Left lung (tissue), 4 donors: ENCODE measurements at regions not wholly inside any gene's neighbourhood (a gene's known extent, or its start where the extent isn't known, plus 50 kb on each side); places are given as distances from the start of the nearest gene placed in this dataset.

Experiments
- ATAC-seq: fragments of 200-7000 bp; cut with Tn5 transposase; one replicate; pipeline ENCODE4 v1.9.1; 2020; ENCODE audit warnings: moderate library complexity
- DNase-seq, 4 donors: peaks; one replicate each; pipeline ENCODE4 v3.0.0-alpha.2; 2013 to 2020
- H3K27ac ChIP-seq, 2 donors: fragments of 200-600 bp; sonication (generic) in 1 of 2; one replicate each; pipeline versions ENCODE4 v1.5.0 to v1.8.0; 2020 to 2021
- H3K27me3 ChIP-seq, 2 donors: fragments of 200-600 bp; sonication (generic) in 1 of 2; one replicate each; pipeline versions ENCODE4 v1.5.0 to v1.8.0; 2020 to 2021
- H3K36me3 ChIP-seq, 2 donors: fragments of 200-600 bp; sonication (generic) in 1 of 2; one replicate each; pipeline versions ENCODE4 v1.5.0 to v1.8.0; 2020 to 2021
- H3K4me1 ChIP-seq, 2 donors: fragments of 200-600 bp; one replicate each; pipeline ENCODE4 v1.8.0; 2021
- H3K4me3 ChIP-seq, 2 donors: fragments of 200-600 bp; sonication (generic) in 1 of 2; one replicate each; pipeline versions ENCODE4 v1.5.0 to v1.8.0; 2020 to 2021; ENCODE audit warnings: mild to moderate bottlenecking in 1 of 2
- H3K9me3 ChIP-seq, 2 donors: fragments of 200-600 bp; sonication (generic) in 1 of 2; one replicate each; pipeline versions ENCODE4 v1.5.0 to v1.8.0; 2020 to 2021
- CTCF ChIP-seq, 2 donors: fragments of 200-600 bp; sonication (generic) in 1 of 2; IDR thresholded peaks; one replicate each; pipeline versions ENCODE4 v1.5.0 to v1.8.0; 2021; ENCODE audit warnings: antibody characterized with exemption in 2 of 2
- intact Hi-C, 2 donors: fragments of 100-400 bp; cut with DNase I; formaldehyde crosslinking; loops; one replicate each; pipeline versions ENCODE4 v1.11.2 to v1.14.2; 2022
- donor health status: DM: no; HTN: yes; CAD: no.
- donor health status: DM: no; HTN: no; CAD: no.

- intact Hi-C loops, result no loop called here
- peaks cover 0 to 3% of the 10 kb centered on the region in 2 donors for H3K9me3 ChIP-seq
- ATAC-seq, result no peak
Measured at GRCh38 chr1:81032374-81032773, 768.4 kb upstream of the ADGRL2 start.

GRCh38 chr1:81030441-81030840 is 770.3 kb upstream of the ADGRL2 start:
- TF ChIP-seq CTCF (IDR thresholded peaks at IDR 0.05), result no peak
- H3K4me1 ChIP-seq, result no peaks in the 10 kb centered on the region
- no peak overlapping the region for H3K4me3 ChIP-seq
- intact Hi-C loops, result no loop called here
- no peaks in the 10 kb centered on the region for H3K36me3 ChIP-seq
- no peak overlapping the region for H3K27ac ChIP-seq
- DNase-seq, result no peak
- ATAC-seq, result no peak
- no peaks in the 10 kb centered on the region for H3K27me3 ChIP-seq
- H3K9me3 ChIP-seq, result peaks cover 0 to 3% of the 10 kb centered on the region in 2 donors

More at GRCh38 chr1:81032374-81032773, 768.4 kb upstream of the ADGRL2 start:
- Histone ChIP-seq H3K36me3 (no peaks in the 10 kb centered on the region), H3K4me1 (no peaks in the 10 kb centered on the region), H3K27me3 (no peaks in the 10 kb centered on the region), H3K27ac (no peak overlapping the region), H3K4me3 (no peak overlapping the region)
- no peak for TF ChIP-seq CTCF (IDR thresholded peaks at IDR 0.05)
- no peak for DNase-seq

DNA sequence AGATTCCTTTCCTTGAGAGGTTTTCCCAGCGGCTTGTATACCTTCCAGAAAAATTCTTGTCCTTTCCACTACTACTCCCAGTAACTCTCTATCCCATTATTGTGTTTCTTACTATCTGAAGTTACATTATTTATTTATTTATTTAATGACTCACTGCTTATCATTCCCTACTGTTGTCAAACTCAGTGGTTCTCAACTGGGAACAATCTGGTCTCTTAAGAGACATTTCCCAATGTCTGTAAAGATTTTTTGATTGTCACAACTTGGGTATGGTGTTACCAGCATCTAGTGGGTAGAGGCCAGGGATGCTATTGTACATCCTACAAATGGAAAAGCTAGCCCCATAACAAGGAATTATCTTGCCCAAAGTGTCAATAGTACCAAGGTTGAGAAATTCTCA is 771.5 kb upstream of the ADGRL2 start:
- Histone ChIP-seq H3K36me3 (no peaks in the 10 kb centered on the region), H3K4me3 (no peak overlapping the region), H3K9me3 (no peaks in the 10 kb centered on the region), H3K27me3 (no peaks in the 10 kb centered on the region), H3K4me1 (no peaks in the 10 kb centered on the region), H3K27ac (no peak overlapping the region)
- DNase-seq, result no peak
- intact Hi-C loops, result no loop called here
- no peak for ATAC-seq
- TF ChIP-seq CTCF (IDR thresholded peaks at IDR 0.05), result no peak

DNA sequence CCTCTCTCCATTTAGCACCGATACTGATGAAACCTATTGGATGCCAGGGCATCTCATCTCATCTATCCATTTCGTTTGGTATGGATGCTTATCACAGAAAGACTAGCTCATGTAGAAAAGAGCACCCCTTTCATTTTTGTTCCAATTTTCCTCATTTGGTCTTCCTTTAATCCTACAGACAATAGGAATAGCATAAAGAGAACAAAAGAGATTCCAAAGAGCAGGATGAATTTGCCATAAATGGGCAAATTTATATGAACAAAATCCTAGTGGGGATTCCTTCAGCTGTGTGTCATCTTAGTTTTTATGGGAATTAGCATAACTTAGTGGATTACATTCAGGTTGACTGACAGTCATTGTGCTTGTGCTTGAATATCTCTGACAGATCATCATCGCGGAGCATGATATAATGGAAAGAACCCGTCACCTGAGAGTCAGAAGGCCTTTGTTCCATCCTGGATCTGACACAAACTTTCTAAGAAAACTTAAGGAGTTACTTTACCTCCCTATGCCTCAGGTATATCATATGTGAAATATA is 777.5 kb upstream of the ADGRL2 start:
- intact Hi-C loops, result no loop called here
- Histone ChIP-seq H3K4me1 (no peaks in the 10 kb centered on the region), H3K36me3 (no peaks in the 10 kb centered on the region), H3K27me3 (no peaks in the 10 kb centered on the region), H3K9me3 (no peaks in the 10 kb centered on the region), H3K27ac (no peak overlapping the region), H3K4me3 (no peak overlapping the region)
- DNase-seq (no peak), ATAC-seq (no peak)
- no peak for TF ChIP-seq CTCF (IDR thresholded peaks at IDR 0.05)

DNA sequence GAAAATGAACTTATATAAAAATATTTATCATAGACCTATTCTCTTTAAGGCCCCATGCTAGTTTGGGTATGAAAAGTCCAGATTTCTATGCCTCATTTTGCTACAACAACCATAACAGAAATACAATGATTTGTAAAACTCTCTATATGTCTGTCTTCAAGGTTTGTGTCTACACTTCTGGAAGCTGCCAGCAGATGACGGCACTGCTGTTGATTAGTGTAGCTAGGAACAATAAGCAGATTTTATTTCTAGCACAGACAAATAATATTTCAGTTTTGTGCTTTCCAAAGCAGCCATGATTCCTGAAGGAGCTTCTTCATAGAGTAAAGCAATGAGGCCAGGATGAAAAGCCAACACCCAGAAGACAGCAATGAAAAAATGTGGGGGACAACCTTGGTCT is 779.6 kb upstream of the ADGRL2 start:
- ATAC-seq (no peak), DNase-seq (no peak)
- Histone ChIP-seq H3K27ac (no peak overlapping the region), H3K4me3 (no peak overlapping the region), H3K36me3 (no peaks in the 10 kb centered on the region), H3K9me3 (no peaks in the 10 kb centered on the region), H3K27me3 (no peaks in the 10 kb centered on the region), H3K4me1 (no peaks in the 10 kb centered on the region)
- no peak for TF ChIP-seq CTCF (IDR thresholded peaks at IDR 0.05)
- intact Hi-C loops, result no loop called here
